ENCODE measurements at regions not wholly inside any gene's neighbourhood (a gene's known extent, or its start where the extent isn't known, plus 50 kb on each side); places are given as distances from the start of the nearest gene placed in this dataset.

DNA sequence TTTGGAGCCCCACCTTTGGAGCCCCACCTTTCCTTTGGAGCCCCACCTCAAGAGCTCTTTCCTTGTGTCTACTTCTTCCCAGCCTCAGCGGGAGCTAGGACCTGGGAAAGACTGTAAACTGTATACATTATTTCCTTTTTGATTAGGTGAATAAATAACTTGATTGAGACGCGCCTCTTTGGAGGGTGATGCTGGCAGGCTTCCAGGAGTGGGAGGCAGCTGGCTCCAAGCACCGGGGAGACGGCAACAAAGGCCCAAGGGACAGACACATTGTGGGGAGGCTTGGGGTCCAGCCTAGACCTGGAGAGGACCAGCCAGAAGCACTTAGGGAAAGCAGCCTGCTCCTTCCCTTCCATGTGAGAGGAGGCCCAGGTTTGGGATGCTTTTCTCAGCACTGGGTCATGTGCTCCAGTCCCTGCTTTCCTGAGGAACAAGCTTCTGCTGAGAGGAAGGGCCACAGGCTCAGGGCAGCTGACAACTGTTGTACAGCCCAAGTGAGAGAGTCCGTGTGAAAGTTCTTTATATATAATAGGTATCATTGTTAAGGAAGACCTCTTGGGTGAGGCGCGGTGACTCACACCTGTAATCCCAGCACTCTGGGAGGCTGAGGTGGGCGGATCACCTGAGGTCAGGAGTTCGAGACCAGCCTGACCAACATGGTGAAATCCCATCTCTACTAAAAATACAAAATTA is 297.2 kb upstream of the SLC14A2 start:
- TF ChIP-seq, protein P1, sequence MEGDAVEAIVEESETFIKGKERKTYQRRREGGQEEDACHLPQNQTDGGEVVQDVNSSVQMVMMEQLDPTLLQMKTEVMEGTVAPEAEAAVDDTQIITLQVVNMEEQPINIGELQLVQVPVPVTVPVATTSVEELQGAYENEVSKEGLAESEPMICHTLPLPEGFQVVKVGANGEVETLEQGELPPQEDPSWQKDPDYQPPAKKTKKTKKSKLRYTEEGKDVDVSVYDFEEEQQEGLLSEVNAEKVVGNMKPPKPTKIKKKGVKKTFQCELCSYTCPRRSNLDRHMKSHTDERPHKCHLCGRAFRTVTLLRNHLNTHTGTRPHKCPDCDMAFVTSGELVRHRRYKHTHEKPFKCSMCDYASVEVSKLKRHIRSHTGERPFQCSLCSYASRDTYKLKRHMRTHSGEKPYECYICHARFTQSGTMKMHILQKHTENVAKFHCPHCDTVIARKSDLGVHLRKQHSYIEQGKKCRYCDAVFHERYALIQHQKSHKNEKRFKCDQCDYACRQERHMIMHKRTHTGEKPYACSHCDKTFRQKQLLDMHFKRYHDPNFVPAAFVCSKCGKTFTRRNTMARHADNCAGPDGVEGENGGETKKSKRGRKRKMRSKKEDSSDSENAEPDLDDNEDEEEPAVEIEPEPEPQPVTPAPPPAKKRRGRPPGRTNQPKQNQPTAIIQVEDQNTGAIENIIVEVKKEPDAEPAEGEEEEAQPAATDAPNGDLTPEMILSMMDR (IDR thresholded peaks at IDR 0.05), result no peak
- no peak for DNase-seq
- intact Hi-C loops (cut with DNase I), result no loop called here

DNA sequence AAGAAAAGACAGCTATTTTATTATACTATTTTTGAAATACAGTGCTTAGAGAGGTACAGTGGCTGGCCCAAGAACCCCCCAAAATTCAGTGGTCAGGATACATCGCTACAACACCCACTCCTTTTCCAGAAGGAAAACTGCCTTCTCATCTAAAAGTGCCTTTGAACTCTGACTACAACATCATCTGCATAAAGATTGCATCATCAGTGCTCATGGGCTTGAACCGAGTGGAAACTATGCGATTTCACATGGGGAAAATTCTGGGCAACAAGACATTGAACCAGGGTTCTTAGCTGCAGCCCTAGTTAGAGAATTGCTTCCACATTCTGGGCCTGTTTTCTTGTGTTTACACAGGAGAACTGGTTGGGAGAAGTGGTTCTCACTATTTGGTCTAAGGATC is 294.6 kb upstream of the SLC14A2 start:
- TF ChIP-seq, protein P1 (IDR thresholded peaks at IDR 0.05), result no peak
- H3K4me1 ChIP-seq, result no peaks in the 10 kb centered on the region
- no peaks in the 10 kb centered on the region for H3K27me3 ChIP-seq
- H3K9me3 ChIP-seq, result no peaks in the 10 kb centered on the region
- no peak overlapping the region for H3K9ac ChIP-seq (ENCODE audit: low read depth in 2 of 2, low read length in 2 of 2)
- intact Hi-C loops (cut with DNase I), result no loop called here
- H3K36me3 ChIP-seq, result no peaks in the 10 kb centered on the region
- H3K27ac ChIP-seq, result no peak overlapping the region
- no peak for DNase-seq
- H3K4me3 ChIP-seq, result no peak overlapping the region

More for the DNA sequence above, 297.2 kb upstream of the SLC14A2 start:
- no peaks in the 10 kb centered on the region for H3K4me1 ChIP-seq
- no peak overlapping the region for H3K27ac ChIP-seq
- no peaks in the 10 kb centered on the region for H3K9me3 ChIP-seq
- H3K4me3 ChIP-seq, result no peak overlapping the region
- H3K36me3 ChIP-seq, result no peaks in the 10 kb centered on the region
- H3K27me3 ChIP-seq, result no peaks in the 10 kb centered on the region
- no peak overlapping the region for H3K9ac ChIP-seq (ENCODE audit: low read depth in 2 of 2, low read length in 2 of 2)

DNA sequence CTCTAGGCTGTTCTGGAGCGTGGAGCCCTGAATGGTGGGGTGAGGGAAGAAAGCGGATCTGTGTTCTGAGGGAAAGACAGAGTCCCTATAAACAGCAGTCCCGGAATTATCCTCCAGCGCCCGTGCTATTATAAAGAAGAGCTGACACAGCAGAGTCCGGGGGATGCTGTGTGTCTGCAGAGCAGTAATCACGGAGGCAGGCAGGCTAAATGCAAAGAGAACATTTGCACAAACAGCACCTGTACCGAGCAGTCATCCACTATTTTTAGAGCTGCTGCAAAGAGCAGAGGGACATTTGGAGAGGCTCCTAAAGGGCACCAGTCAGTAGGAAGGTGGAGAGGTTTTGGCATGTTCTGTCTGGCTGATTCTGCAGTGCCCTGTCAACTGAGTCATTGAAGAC is 293.8 kb upstream of the SLC14A2 start:
- H3K27me3 ChIP-seq, result no peaks in the 10 kb centered on the region
- H3K36me3 ChIP-seq, result no peaks in the 10 kb centered on the region
- TF ChIP-seq, protein P1 (IDR thresholded peaks at IDR 0.05), result no peak
- H3K27ac ChIP-seq, result no peak overlapping the region
- no peaks in the 10 kb centered on the region for H3K9me3 ChIP-seq
- no peak for DNase-seq
- no peak overlapping the region for H3K9ac ChIP-seq (ENCODE audit: low read depth in 2 of 2, low read length in 2 of 2)
- H3K4me1 ChIP-seq, result no peaks in the 10 kb centered on the region
- intact Hi-C loops (cut with DNase I), result no loop called here
- H3K4me3 ChIP-seq, result no peak overlapping the region

DNA sequence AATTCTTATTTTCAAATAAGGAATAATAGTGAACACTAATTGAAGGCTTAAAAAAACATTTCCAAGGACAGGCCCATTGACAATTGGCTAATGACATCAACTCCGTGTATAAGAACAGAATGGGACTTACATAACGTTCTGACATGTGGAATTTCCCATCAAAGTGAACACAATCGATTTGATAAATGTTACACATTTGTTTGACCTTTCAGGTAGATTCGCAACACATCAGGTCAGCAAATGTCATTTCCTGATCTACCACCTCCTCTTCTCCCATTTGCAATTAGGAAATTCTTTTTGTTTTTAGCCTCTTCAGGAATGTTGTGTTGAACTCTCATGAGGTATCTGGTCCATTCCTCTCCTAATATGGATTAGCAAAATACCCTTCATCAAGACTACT is 292.9 kb upstream of the SLC14A2 start:
- H3K36me3 ChIP-seq, result no peaks in the 10 kb centered on the region
- H3K4me3 ChIP-seq, result no peak overlapping the region
- TF ChIP-seq, protein P1 (IDR thresholded peaks at IDR 0.05), result no peak
- no peak for DNase-seq
- no peak overlapping the region for H3K27ac ChIP-seq
- no peak overlapping the region for H3K9ac ChIP-seq (ENCODE audit: low read depth in 2 of 2, low read length in 2 of 2)
- no peaks in the 10 kb centered on the region for H3K9me3 ChIP-seq
- intact Hi-C loops (cut with DNase I), result no loop called here
- H3K27me3 ChIP-seq, result no peaks in the 10 kb centered on the region
- H3K4me1 ChIP-seq, result no peaks in the 10 kb centered on the region

DNA sequence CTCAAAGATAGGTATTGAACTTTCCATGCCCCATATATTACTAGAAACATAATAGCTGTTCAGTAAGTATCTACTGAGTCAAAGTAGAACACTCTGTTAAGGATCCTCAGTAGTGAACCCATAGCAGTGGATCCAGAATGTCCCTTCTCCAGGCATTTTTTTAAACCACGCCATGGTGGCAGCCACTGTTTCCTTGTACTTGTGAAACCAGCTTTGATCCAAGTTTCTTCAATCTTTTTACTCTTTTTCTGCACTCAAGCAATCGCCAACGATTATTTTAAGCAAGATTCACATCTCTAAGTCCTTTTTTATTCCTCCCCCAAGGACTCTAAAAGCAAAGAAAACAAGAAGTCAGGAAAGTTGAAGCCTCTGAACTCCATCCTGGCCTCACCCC is 291.2 kb upstream of the SLC14A2 start:
- no peaks in the 10 kb centered on the region for H3K9me3 ChIP-seq
- no peaks in the 10 kb centered on the region for H3K36me3 ChIP-seq
- H3K4me3 ChIP-seq, result no peak overlapping the region
- H3K4me1 ChIP-seq, result no peaks in the 10 kb centered on the region
- DNase-seq, result no peak
- TF ChIP-seq, protein P1 (IDR thresholded peaks at IDR 0.05), result no peak
- H3K27ac ChIP-seq, result no peak overlapping the region
- H3K9ac ChIP-seq (ENCODE audit: low read depth in 2 of 2, low read length in 2 of 2), result no peak overlapping the region
- intact Hi-C loops (cut with DNase I), result no loop called here
- no peaks in the 10 kb centered on the region for H3K27me3 ChIP-seq
